CD4-positive, alpha-beta T cell (primary cell): ENCODE measurements at regions not wholly inside any gene's neighbourhood (a gene's known extent, or its start where the extent isn't known, plus 50 kb on each side); places are given as distances from the start of the nearest gene placed in this dataset.

Experiments
- ATAC-seq: fragments of 200-7000 bp; cut with Tn5 transposase; one replicate; pipeline ENCODE4 v1.10.0; 2022; ENCODE audit warnings: mild to moderate bottlenecking; ENCODE audit not compliant: poor library complexity
- CTCF ChIA-PET: fragments of 350-600 bp; sonication (Branson Sonifier 250); formaldehyde crosslinking; loops from one replicate; lab custom pipeline; 2021; ENCODE audit warnings: antibody characterized with exemption, inconsistent platforms; lab: Charles Lee
- POLR2A ChIA-PET: fragments of 350-600 bp; sonication (Branson Sonifier 250); formaldehyde crosslinking; loops from one replicate; lab custom pipeline; 2021; ENCODE audit warnings: antibody characterized with exemption, inconsistent platforms; lab: Charles Lee
- DNase-seq, 14 experiments: peaks; one replicate each; pipeline ENCODE4 v3.0.0-alpha.2; 2013 to 2020; ENCODE audit warnings: mixed read lengths in 2 of 14
- H3K27ac ChIP-seq, 2 donors: one replicate each; pipeline versions ENCODE4 v1.5.1 to v1.7.0; 2013; ENCODE audit warnings: low read length in 2 of 2, low read depth in 1 of 2, mild to moderate bottlenecking in 1 of 2
- H3K27me3 ChIP-seq, 2 experiments: 1 replicate in 1 of 2; 2 replicates in 1 of 2; pipeline versions ENCODE4 v1.6.1 to v1.7.0; 2013; ENCODE audit warnings: low read length in 2 of 2, control low read depth in 1 of 2, mild to moderate bottlenecking in 1 of 2, moderate library complexity in 1 of 2; ENCODE audit not compliant: insufficient read depth in 2 of 2, control insufficient read depth in 1 of 2
- H3K36me3 ChIP-seq: one replicate; pipeline ENCODE4 v1.6.1; 2013; ENCODE audit warnings: low read length, control low read depth; ENCODE audit not compliant: insufficient read depth
- H3K4me1 ChIP-seq: one replicate; pipeline ENCODE4 v1.6.1; 2013; ENCODE audit warnings: low read length, control low read depth; ENCODE audit not compliant: insufficient read depth
- H3K4me3 ChIP-seq: one replicate; pipeline ENCODE4 v1.5.1; 2013; ENCODE audit warnings: mild to moderate bottlenecking, low read length, moderate library complexity
- H3K9me3 ChIP-seq, 2 experiments: 1 replicate in 1 of 2; 2 replicates in 1 of 2; pipeline versions ENCODE4 v1.6.1 to v1.7.0; 2013; ENCODE audit warnings: low read length in 2 of 2, mild to moderate bottlenecking in 2 of 2, control low read depth in 1 of 2, moderate library complexity in 1 of 2; ENCODE audit not compliant: control insufficient read depth in 1 of 2, insufficient read depth in 1 of 2
- H3K27ac Mint-ChIP-seq: one replicate; pipeline ENCODE4 v1.8.0; 2020; ENCODE audit warnings: mixed read lengths
- H3K27me3 Mint-ChIP-seq: one replicate; pipeline ENCODE4 v1.8.0; 2021; ENCODE audit warnings: mixed read lengths
- H3K36me3 Mint-ChIP-seq: one replicate; pipeline ENCODE4 v1.8.0; 2021; ENCODE audit warnings: low read depth, mixed read lengths
- H3K4me1 Mint-ChIP-seq: one replicate; pipeline ENCODE4 v1.8.0; 2021; ENCODE audit warnings: low read depth, mixed read lengths
- H3K4me3 Mint-ChIP-seq: one replicate; pipeline ENCODE4 v1.8.0; 2020; ENCODE audit warnings: mild to moderate bottlenecking, mixed read lengths
- H3K9me3 Mint-ChIP-seq: one replicate; pipeline ENCODE4 v1.8.0; 2020; ENCODE audit warnings: mixed read lengths
- intact Hi-C, 2 experiments: fragments of 100-400 bp; cut with DNase I in 1 of 2; cut with micrococcal nuclease in 1 of 2; formaldehyde crosslinking; loops; one replicate each; pipeline versions ENCODE4 v1.15.1 to v1.9.0; 2023 to 2025; cut with DNase I, micrococcal nuclease
- TF ChIP-seq, protein P1 (sequence below): fragments of 200-600 bp; IDR thresholded peaks from one replicate; pipeline ENCODE4 v1.8.0; 2022; ENCODE audit warnings: antibody characterized with exemption, mild to moderate bottlenecking

DNA sequence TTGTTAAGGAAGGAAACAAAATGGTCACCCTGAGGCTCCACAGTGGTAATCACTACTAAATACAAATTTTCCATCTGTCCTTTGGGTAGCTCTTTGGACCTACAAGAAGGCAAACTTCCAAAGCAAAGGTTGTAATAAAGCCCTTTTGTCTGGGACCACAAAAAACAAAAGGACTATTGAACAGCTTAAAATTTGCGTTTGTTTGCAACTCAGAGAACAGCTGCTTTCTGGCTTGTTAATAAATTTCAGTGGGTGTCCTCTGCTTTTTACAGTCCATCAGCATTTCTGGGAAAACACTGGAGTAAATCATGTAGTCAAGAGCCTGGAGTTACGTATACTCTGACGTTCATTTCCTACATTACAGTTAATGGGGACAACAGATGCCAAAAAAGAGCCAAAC lies 439.7 kb upstream of the DIAPH2 start:
- H3K27me3 Mint-ChIP-seq, result no peaks in the 10 kb centered on the region
- no peaks in the 10 kb centered on the region for H3K36me3 Mint-ChIP-seq
- TF ChIP-seq, protein P1, sequence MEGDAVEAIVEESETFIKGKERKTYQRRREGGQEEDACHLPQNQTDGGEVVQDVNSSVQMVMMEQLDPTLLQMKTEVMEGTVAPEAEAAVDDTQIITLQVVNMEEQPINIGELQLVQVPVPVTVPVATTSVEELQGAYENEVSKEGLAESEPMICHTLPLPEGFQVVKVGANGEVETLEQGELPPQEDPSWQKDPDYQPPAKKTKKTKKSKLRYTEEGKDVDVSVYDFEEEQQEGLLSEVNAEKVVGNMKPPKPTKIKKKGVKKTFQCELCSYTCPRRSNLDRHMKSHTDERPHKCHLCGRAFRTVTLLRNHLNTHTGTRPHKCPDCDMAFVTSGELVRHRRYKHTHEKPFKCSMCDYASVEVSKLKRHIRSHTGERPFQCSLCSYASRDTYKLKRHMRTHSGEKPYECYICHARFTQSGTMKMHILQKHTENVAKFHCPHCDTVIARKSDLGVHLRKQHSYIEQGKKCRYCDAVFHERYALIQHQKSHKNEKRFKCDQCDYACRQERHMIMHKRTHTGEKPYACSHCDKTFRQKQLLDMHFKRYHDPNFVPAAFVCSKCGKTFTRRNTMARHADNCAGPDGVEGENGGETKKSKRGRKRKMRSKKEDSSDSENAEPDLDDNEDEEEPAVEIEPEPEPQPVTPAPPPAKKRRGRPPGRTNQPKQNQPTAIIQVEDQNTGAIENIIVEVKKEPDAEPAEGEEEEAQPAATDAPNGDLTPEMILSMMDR, result no peak
- no peaks in the 10 kb centered on the region for H3K27me3 ChIP-seq
- H3K4me1 Mint-ChIP-seq, result no peaks in the 10 kb centered on the region
- no peak overlapping the region for H3K4me3 ChIP-seq
- DNase-seq (no peak), ATAC-seq (no peak)
- no peak overlapping the region for H3K27ac ChIP-seq
- peaks cover 3% of the 10 kb centered on the region for H3K9me3 Mint-ChIP-seq
- no peak overlapping the region for H3K4me3 Mint-ChIP-seq
- intact Hi-C loops, result no loop called here
- no peaks in the 10 kb centered on the region for H3K9me3 ChIP-seq
- ChIA-PET POLR2A (no interaction called here), CTCF (no interaction called here)
- H3K27ac Mint-ChIP-seq, result no peak overlapping the region
- H3K36me3 ChIP-seq, result no peaks in the 10 kb centered on the region
- H3K4me1 ChIP-seq, result no peaks in the 10 kb centered on the region

DNA sequence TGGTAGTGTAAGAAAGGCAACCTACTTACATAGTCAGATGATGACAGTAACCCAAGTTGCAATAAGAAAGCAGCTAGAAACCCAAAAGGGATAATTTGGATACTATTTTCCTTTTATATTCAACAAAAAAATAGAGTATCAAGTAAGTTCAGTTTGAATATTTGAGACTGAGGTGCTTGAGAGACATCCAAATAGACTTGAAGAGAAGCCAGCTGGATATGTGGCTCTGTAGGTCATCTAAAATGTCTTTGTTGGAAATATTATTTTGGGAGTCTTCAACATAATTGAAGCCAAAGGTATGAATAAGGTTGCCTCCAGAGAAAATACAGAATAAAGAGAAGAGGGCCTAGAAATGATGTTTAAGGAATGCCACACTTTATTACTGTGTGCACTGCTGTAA lies 438.2 kb upstream of the DIAPH2 start:
- ChIA-PET CTCF (no interaction called here), POLR2A (no interaction called here)
- Mint-ChIP-seq H3K27me3 (no peaks in the 10 kb centered on the region), H3K36me3 (no peaks in the 10 kb centered on the region), H3K4me3 (no peak overlapping the region), H3K9me3 (no peaks in the 10 kb centered on the region), H3K4me1 (no peaks in the 10 kb centered on the region), H3K27ac (no peak overlapping the region)
- no peak for DNase-seq
- no peak for ATAC-seq
- Histone ChIP-seq H3K27me3 (no peaks in the 10 kb centered on the region), H3K4me3 (no peak overlapping the region), H3K4me1 (no peaks in the 10 kb centered on the region), H3K27ac (no peak overlapping the region), H3K9me3 (no peaks in the 10 kb centered on the region), H3K36me3 (no peaks in the 10 kb centered on the region)
- TF ChIP-seq, protein P1, result no peak
- intact Hi-C loops, result no loop called here
